HEK293T (cell line): ENCODE measurements at regions not wholly inside any gene's neighbourhood (a gene's known extent, or its start where the extent isn't known, plus 50 kb on each side); places are given as distances from the start of the nearest gene placed in this dataset.

Source experiments
- ARNT ChIP-seq: fragments of 450-650 bp; IDR thresholded peaks from 2 replicates; pipeline ENCODE4 v1.6.1; 2017; ENCODE audit warnings: mild to moderate bottlenecking
- BHLHE40 ChIP-seq: fragments of 450-650 bp; IDR thresholded peaks from 2 replicates; pipeline ENCODE4 v1.6.1; 2016; ENCODE audit warnings: mild to moderate bottlenecking, moderate library complexity, borderline replicate concordance
- ELF4 ChIP-seq: fragments of 450-650 bp; IDR thresholded peaks from 2 replicates; pipeline ENCODE4 v1.6.1; 2017; ENCODE audit warnings: antibody characterized with exemption
- FOXA1 ChIP-seq: fragments of 450-650 bp; IDR thresholded peaks from 2 replicates; pipeline ENCODE4 v1.6.1; 2016; ENCODE audit warnings: mild to moderate bottlenecking
- FOXK2 ChIP-seq: fragments of 450-650 bp; IDR thresholded peaks from 2 replicates; pipeline ENCODE4 v1.6.1; 2016; ENCODE audit warnings: mild to moderate bottlenecking
- FOXM1 ChIP-seq: fragments of 450-650 bp; IDR thresholded peaks from 2 replicates; pipeline ENCODE4 v1.6.1; 2017; ENCODE audit warnings: mild to moderate bottlenecking, borderline replicate concordance
- LEF1 ChIP-seq: fragments of 450-650 bp; IDR thresholded peaks from 2 replicates; pipeline ENCODE4 v1.6.1; 2017; ENCODE audit warnings: mild to moderate bottlenecking, borderline replicate concordance
- NFRKB ChIP-seq: fragments of 450-650 bp; IDR thresholded peaks from 2 replicates; pipeline ENCODE4 v1.6.1; 2016; ENCODE audit warnings: mild to moderate bottlenecking, moderate library complexity
- PKNOX1 ChIP-seq: fragments of 450-650 bp; IDR thresholded peaks from 2 replicates; pipeline ENCODE4 v1.6.1; 2016
- SP1 ChIP-seq: fragments of 450-650 bp; IDR thresholded peaks from 2 replicates; pipeline ENCODE4 v1.6.1; 2017
- SUZ12 ChIP-seq: fragments of 450-650 bp; IDR thresholded peaks from 2 replicates; pipeline ENCODE4 v1.6.1; 2016; ENCODE audit warnings: mild to moderate bottlenecking
- TARDBP ChIP-seq: fragments of 450-650 bp; IDR thresholded peaks from 2 replicates; pipeline ENCODE4 v1.6.1; 2016
- ZNF384 ChIP-seq: fragments of 450-650 bp; IDR thresholded peaks from 2 replicates; pipeline ENCODE4 v1.6.1; 2016

- TF ChIP-seq FOXK2 (no peak), BHLHE40 (no peak), FOXA1 (no peak), FOXM1 (no peak), ELF4 (no peak), ZNF384 (no peak), PKNOX1 (no peak), LEF1 (no peak), SUZ12 (no peak), ARNT (no peak), TARDBP (no peak), SP1 (no peak), NFRKB (no peak)
These were observed 125.6 kb upstream of the VPREB1 start for GRCh38 chr22:22118987-22119386.
